ENCODE measurements at regions not wholly inside any gene's neighbourhood (a gene's known extent, or its start where the extent isn't known, plus 50 kb on each side); places are given as distances from the start of the nearest gene placed in this dataset.

DNA sequence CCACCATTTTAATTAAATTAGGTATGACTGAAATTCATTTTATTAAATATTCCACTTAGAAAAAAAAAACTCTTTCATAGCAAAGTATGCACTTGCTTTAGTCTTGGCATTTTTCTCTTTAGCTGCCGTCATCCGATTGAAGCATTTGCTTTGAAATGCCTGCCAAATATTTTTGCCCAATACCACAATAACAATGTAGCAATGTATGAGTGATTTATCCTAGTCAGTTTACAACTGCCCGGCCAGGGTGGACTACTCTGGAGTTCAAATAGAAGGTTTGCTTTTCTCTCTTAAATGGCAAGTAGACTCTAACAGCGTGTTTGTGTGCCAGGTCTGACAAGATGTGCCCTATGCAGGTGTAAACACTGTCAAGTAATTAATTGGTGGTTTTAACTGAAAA is 675.3 kb upstream of the SGCG start:
- DNase-seq (ENCODE audit: low read depth), result no peak

DNA sequence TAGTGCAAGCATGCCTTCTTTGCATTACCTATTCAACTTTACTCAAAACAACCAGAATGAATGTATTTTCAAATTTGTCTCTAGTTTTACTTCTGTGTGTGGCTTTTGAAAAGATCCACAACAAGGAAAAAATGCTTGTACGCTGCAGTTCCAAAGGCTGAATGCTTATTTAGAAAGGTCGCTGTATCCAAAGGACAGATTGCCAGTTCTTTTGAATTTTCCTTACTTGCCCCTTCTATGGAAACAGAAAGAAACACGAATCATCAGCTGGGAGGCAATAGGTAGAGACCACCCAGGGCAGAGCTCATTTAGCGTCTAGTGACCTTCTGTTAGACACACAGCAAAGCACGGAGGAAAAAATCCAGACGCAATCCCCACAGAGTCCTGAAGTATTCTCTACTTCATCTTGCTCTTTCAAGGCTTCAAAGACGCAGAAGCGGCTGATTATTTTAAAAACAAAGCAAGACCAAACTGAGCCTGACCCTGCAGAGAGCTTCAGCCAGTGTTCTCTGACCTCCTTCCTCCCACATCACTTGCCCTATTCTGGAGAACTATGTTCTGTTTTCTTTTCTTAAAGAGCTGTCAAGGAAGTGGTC is 674.6 kb upstream of the SGCG start:
- no peak for DNase-seq (ENCODE audit: low read depth)

DNA sequence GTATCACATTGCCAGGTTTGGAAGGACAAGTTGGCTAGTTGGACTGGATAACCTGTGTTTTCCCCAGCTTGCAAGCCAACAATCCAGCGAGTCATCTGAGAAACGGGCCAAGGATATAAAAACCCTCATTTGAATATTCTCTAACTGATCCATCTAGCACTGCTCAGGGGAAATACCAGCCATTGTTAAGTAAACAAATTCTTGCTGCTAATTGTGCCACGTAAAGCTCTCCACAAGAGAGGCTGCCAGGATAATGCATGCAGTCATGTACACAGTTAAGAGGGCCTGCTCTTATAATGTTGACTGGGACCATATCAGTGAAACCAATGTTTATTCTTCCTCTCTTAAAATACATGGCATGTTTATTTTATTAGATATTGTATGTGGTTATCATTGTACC is 663.2 kb upstream of the SGCG start:
- DNase-seq (ENCODE audit: low read depth), result no peak

DNA sequence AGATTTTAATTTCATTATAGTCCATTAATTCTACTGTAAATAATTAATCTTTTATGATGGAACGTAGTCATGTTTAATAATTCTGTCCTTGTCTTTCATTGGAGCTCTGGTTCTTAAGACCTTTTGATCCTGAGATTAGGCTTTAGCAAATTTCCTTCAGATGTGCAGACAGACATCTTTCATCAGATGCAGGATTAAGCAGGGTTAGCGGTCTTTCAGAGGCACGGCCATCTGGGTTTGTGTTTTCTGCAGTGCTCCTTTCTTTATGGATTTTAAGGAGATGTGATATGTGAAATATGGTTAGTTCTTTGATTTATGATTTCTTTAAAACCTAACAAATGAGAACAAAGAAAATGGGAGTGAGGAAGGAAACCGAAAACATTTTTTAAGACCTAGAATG is 643.9 kb upstream of the SGCG start:
- no peak for DNase-seq (ENCODE audit: low read depth)

DNA sequence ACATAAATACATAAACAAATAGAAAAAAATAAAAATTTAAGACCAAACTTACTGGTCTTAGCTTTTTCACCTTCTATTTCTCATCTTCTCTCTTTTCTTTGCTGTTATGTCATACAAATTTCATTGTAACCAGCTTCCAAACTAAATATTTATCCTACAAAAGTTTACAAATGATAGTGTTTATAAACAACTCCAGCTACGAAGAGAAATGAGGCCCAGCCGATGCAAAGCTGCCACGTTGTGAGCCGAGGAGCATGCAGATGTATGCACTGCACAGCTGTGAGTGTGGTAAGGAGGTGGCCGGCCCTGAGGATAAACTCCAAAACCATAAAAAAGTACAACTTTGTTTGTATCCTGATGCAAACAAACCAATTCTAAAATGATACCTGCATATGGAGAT is 642.4 kb upstream of the SGCG start:
- DNase-seq (ENCODE audit: low read depth), result no peak

DNA sequence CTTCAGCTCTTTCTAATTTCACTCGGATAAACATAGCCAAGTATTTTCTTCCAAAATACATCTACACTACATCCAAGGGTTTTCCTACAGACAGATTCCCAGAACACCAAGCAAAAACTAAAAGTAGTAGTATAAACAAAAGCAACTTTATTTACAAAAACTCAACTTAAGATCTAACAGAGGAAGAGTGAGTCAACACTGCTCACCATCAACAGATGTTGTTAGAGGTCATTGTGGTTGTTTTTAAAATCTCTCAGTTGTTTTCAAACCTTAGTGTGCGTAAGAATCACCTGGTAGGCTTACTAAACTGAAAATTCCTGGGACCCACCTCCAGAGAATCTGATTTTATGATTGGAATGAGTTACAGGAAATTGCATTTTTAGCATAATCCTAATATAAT is 631.7 kb upstream of the SGCG start:
- no peak for DNase-seq (ENCODE audit: low read depth)

DNA sequence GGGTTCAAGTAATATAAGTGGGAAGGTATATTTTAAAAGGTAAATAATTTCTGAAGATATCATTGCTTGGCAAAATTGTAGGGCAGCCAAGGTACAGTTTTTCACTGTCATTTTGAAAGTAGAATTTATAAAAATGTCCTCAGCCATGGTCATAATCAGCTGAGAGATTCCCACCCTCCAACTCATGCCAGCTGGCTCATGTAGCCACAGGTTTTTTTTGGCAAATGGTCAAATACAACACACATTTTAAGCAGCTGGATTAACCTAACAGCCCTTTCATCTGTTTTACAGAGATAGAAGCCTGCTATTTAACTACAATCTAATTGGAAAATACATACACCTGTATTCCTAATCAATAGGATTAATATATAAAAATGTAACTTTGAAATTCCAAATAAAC is 619.2 kb upstream of the SGCG start:
- DNase-seq (ENCODE audit: low read depth), result no peak

DNA sequence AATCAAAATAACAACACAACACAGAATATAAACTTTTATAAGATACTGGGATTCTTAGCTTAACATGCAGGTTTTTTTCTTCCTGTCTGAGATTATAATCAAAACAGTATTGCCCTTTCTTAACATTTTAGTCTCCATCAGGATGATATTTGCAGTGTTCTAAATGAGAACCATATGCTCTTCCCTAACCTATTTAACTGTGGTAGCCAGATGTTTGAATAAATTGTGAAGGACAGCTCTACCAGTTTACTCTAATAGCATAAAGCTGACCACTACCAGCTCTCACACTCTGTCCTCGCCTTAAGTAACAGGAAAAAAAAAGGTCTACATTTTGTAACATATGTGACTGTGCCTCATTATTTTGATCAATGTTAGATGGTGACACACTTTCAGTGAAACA is 618.7 kb upstream of the SGCG start:
- no peak for DNase-seq (ENCODE audit: low read depth)

DNA sequence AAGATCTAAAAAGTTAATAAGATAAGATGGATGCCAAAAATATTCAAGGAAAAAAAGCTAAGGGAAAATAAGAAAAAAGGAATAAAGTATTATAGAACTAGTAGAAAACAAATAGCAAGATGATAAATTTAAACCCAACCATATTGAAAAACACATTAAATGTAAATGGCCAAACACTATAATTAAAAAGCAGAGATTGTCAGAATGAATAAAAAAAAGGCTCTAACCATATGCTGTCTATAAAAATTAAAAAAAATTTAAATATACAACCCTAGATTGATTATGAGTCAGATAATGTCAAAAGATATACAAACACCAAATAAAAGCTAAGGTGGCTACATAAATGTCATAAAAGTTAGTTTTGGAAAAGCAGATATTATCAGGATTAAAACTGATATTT is 617.5 kb upstream of the SGCG start:
- DNase-seq (ENCODE audit: low read depth), result no peak

DNA sequence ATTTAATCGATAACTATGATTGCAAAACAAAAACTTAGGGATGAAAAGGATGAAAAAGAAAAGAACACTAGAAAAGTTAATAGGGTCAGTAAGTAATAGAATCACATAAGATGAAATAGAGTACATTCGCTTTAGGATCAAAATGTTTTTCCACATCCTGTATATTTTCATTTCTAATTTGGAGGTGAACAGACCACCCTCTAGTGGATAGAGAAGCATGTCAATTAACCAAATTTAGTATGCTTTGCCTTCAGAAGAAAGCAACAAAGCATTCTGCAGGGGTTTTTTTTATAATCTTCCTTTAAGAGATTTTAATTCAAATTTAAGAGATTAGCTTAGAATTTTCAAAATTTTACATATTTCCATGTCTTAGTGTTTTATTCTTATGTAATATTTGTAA is 611.0 kb upstream of the SGCG start:
- DNase-seq (ENCODE audit: low read depth), result no peak

DNA sequence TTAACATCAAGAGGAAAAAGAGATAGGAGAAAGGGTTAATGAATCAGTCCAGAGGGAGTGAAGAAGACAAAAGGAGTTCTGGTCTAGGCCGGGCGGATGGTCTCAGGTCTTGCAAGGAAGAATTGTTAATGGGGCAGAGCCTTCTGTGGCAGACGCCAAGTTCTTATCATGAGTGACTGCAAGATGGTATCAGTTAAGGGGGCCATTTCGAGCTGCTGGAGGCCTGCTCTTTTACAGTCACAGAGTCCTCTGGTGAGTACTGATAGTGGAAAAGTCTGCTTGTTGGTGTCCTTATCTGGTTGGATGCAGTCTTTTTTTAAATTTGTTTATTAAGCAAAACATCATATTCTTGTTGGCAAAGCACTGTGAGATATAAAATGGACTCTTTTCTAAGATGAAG is 590.9 kb upstream of the SGCG start:
- no peak for DNase-seq (ENCODE audit: low read depth)

DNA sequence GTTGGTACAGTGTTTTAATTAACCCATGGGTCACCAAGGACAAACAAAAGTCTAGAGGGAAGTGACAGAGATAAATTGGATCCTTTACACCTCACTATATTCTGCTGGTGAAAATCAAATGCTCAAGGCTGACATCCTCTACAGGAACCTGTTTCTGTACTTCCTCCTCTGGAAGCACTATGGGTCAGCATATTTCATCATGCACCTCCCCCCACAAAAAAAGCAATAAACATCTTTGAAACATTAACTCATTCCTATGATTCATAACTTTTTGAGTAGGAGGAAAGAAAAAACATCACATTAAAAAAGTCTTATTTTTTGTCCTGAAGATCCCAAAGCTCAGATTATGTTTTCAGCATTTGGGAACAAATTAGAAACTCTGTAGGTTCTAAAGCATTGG is 588.3 kb upstream of the SGCG start:
- no peak for DNase-seq (ENCODE audit: low read depth)

DNA sequence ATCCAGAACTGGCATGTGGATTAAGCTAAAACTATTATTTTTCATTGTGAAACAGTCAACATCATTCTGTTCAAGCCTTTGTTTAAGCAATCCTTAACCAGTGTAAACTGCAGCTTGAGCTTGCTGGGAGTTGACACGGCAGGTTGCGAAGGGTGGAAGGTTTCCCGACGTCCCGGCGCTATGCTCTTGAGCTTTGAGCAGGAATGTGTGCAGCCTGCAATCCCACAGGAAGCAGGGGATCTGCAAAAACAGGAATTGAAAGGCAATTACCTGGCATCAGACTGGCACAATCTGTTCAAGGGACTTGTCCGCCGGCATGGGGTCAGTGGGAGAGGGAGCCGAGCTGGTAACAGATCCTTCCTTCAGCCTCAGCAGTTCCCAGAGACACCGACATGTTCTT is 586.7 kb upstream of the SGCG start:
- DNase-seq (ENCODE audit: low read depth), result no peak

DNA sequence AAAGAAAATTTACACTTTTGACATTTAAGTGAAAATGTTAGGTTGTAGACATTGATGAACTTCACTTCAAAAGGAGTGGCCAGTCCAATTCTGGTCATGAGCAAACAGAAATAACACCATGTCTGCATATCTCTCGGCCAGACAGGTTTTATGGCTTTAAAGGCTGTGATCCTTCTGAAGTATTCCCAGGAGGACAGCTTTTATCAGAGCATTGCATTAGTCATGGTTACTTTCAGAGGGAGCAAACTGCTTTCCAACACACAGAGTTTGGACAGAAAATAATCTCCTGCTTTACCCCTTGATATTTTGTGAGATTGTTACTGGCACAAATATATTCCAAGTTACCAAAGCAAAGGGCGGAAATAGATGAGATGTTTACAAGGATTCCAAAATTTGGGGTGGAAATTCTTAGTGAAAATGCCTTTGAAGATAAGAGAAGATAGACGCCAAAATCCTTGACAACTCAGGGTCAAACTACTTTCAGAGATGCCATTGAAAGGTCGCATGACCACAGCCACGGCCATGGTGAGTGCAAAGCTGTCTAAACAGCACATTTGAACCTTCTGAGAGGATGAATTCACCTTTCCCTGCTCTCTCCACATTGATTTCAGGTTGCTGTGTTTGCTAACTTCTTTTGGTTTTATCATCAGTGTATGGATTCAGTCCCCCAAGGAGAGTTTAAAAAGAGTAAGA is 584.5 kb upstream of the SGCG start:
- no peak for DNase-seq (ENCODE audit: low read depth)

DNA sequence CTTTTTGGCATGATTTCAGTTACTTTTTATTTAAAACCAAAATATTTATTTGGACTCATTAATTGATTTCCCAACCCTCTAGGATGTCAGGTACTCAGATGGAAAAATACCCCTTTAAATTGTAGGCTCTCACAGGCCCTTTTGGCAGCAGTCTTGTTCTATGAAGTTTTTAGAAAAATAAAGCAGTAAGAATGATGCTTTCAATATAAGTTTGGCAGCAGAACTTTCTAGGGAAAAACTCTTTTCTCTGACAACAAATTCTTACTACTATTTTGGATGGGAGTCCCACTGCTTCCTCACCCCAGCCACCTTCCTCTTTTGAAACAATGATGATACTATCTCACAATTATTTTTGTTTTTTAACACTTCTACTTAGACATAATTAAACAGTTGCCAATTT is 581.6 kb upstream of the SGCG start:
- DNase-seq (ENCODE audit: low read depth), result no peak

DNA sequence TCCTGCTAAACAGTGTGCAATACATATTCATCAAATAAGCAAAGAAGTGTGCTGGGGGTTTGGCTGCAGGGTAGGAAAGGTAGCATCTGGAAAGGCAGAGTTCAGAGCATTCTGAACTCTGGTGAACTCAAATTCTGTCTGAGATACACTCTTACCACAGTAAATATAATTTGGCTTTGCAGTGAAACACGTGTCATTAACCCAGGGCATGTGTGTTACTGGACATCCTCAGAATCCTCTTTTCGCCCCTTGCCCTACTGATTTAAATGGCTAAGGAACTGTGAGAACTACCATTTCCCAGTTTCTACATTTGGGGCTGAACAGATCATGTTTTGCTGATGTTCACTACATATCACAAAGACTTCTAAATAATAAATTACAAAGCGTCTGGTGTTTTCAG is 562.8 kb upstream of the SGCG start:
- DNase-seq (ENCODE audit: low read depth), result no peak

DNA sequence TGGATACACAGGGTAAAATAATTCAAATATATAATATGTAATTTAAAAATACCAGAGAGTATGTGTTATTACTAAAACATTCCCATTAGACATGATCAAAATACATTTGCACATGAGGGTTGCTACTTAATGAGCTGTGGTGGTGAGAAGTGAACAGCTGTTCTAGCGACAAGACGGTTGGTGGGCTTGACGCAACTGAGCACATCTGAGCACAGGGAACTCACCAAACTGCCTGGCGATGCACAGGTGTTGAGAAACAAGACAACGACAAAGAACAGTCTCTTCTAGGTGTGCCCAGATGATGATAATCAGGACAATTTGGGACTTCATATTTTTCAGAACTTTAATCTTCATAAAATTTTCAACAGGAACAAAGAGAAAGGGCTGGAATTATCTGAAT is 555.1 kb upstream of the SGCG start:
- no peak for DNase-seq (ENCODE audit: low read depth)

DNA sequence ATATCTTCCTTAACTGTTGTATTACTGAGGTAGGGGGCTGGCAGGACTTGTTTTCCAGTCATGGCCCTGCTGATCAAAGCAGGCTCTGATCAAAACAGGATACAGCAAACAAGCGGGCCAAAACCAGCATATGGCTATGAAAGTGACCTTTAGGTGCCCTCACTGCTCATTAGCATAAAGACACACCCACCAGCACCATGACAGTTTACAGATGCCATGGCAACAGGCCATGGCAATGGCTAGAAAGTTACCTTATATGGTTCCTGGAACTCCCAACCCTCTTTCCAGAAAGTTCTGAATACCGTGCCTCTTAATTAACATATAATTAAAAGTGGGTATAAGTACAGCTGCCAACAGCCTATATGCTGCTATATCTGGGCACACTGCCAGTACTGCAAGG is 551.4 kb upstream of the SGCG start:
- DNase-seq (ENCODE audit: low read depth), result no peak

DNA sequence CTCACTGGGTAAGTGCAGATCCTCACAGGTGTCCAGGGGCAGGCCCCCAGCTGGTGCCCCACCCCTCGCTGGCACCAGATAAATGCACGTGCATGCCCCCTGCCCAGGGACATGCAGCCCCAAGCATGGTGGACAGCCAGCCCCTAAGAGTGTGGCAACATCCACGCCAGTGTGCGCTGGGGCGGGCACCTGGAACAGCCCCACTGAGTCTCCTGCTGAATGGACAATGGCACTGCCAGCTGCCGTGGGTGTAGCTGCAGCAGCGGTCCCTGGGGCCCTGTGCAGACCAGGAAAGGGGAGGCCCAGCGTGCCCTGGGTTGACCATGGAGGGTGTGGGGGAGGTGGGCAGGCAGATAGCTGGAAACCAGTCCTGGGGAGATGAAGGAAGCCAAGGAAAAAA is 538.7 kb upstream of the SGCG start:
- DNase-seq (ENCODE audit: low read depth), result no peak

DNA sequence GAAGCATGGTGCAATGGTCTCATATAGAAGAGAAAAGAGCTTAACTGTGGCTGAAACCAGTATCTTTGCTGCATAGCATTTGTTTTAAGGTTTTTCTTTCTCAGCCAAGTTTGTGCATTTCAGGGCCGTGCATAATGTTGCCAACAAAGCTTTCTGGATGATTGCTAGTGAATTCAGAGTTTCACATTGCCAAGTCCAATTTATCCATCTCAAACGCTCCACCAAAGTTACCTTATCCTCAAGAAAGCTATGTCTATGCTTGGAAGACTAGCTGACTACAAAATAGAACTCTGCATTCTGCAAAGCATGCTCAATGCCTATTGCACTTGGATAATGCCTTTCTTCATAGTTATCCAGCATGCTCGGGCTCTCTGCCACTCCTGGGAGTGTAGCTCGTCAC is 535.8 kb upstream of the SGCG start:
- no peak for DNase-seq (ENCODE audit: low read depth)

DNA sequence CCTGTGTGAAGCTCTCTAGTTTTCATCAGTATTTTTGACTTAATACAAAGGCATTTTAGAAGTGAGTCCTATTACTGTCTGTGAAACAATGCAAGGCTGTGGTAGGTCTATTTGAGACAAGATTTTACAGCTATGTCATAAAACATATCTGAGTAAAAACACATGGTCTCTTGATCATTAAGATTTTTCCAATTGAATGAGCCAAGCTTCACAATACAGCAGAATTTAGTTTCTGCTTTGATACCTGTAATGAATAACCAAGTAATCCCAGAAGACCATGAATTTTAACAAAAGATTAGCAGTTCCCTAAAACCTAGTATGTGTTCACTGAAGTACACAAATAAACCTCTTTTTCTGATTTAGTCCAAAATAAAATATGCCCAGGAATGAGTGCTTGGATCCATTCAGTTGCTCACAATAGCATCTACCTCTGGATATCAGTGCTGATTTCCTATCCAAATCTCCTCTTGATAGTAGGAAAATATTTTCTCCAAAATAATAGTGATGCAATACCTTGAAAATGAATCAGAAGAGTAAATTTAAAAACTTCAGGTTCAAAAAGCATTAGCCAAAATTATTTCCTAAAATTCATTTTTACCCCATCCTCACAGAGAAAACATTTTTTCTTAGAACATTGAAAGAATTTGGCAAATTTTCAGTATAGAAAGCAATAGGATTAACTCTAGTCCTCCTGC is 533.5 kb upstream of the SGCG start:
- DNase-seq (ENCODE audit: low read depth), result no peak

DNA sequence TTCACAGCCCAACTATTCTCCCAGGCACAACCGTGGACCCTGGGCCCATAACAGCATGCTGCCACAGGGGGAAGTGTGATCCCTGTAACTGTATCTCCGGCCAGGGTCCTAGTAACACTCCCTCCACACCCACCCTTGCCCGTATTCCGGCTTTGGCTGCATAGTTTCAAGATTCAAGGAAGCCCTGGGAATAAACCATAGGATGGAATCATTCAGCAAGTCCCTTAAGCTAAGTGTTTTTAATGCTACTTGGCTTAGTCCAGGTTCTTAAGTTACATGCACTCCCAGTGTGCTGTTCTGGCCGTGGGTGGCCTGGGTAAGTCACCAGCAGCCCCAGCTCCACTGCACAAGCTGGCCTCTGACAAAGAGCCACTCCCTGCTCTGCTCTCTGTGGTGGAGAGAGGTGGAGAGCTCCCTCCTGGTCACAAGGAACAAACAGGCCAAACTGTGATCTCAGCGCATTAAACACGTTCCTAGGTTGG is 532.4 kb upstream of the SGCG start:
- no peak for DNase-seq (ENCODE audit: low read depth)

DNA sequence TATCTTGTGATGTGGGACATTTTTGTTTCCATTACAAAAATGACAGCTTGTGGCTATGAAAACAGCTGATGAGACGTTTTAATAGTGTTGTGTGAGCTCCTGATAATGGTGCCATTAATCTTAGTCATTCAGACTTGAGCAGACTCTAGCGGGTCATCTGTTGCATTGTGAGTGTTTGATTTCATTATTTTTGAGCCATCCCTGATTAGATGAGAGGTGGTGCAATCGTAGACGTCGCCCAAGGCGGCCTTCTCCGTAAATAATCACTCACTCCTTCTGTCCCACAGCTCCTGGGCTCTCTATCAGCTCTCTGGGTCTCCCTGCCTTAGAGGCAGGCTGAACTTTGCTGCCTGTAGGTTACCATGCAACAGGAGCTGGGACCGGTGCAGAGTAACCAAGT is 528.0 kb upstream of the SGCG start:
- DNase-seq (ENCODE audit: low read depth), result no peak

DNA sequence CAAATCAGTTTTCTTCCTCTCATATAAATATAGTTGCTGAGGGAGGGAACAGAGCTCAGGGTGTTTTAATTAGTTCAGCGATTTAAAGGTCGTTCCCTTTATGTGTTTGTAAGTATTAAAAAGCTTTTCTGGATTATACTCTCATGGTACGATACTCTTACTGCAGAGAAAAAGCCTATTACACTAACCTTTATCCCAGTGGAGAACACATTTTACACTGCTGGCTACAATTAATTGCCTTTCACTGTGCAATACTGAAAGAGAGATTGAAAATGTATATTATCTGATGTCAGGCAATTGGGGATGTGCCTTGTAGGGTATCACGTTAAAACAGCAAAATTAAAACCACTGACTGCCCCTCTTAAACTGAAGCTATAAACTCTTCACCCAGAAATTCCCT is 526.9 kb upstream of the SGCG start:
- DNase-seq (ENCODE audit: low read depth), result no peak
